ENCODE measurements at regions not wholly inside any gene's neighbourhood (a gene's known extent, or its start where the extent isn't known, plus 50 kb on each side); places are given as distances from the start of the nearest gene placed in this dataset.

- H3K4me3 ChIP-seq (ENCODE audit: low read depth, low read length), result no peak overlapping the region
- no peak for DNase-seq (ENCODE audit: extremely low spot score)
- H3K27ac ChIP-seq (ENCODE audit: low read depth), result no peak overlapping the region
- H3K4me1 ChIP-seq (ENCODE audit: insufficient read depth), result no peaks in the 10 kb centered on the region
- no peaks in the 10 kb centered on the region for H3K36me3 ChIP-seq (ENCODE audit: insufficient read depth)
- 87% methylated on average over 1 of the region's 1 CpG for WGBS
Measured at GRCh38 chr1:191943684-191944083, 214.6 kb upstream of the RGS18 start.

DNA sequence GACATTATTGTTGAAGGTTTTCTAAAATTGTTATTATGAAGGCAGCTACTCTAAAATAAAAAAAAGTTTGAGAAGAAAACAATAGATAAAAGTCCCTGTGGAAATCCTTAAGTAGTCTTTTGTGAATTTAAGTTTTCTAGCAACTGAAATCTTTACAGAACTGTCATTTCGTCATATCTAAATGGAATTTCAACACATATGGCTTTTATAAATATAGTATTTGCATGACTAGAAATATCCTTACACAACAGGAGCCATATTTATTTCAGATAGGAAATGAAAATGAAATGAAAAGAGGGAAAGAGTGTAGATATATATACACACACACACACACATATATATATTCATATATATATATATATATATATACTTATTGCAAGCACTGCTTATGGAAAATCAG is 204.7 kb upstream of the RGS18 start:
- no peak overlapping the region for H3K27ac ChIP-seq (ENCODE audit: low read depth)
- 69% methylated on average over 1 of the region's 1 CpG for WGBS
- no peaks in the 10 kb centered on the region for H3K4me1 ChIP-seq (ENCODE audit: insufficient read depth)
- no peak for DNase-seq (ENCODE audit: extremely low spot score)
- no peaks in the 10 kb centered on the region for H3K36me3 ChIP-seq (ENCODE audit: insufficient read depth)
- H3K4me3 ChIP-seq (ENCODE audit: low read depth, low read length), result no peak overlapping the region

DNA sequence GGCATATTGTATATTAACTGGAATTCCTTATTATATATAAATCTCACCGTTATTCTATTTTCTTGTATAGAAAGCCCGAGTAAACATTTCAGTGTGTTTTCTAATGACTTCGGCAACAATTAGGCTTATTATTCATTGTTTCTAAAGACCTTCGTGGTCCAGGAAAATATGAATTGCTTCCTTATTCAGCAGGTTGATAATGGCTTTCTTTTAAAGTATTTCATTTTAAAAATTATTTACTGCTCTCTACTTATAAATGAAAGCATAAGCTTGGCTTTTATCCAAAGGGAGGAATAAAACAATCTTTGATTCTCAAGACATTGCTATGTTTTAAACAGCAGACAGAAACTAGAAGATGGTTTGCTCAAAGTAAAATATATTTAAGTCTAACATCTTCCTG is 198.4 kb upstream of the RGS18 start:
- no peak overlapping the region for H3K27ac ChIP-seq (ENCODE audit: low read depth)
- 82% methylated on average over 4 of the region's 4 CpGs for WGBS
- no peak overlapping the region for H3K4me3 ChIP-seq (ENCODE audit: low read depth, low read length)
- H3K36me3 ChIP-seq (ENCODE audit: insufficient read depth), result no peaks in the 10 kb centered on the region
- no peaks in the 10 kb centered on the region for H3K4me1 ChIP-seq (ENCODE audit: insufficient read depth)
- DNase-seq (ENCODE audit: extremely low spot score), result no peak

DNA sequence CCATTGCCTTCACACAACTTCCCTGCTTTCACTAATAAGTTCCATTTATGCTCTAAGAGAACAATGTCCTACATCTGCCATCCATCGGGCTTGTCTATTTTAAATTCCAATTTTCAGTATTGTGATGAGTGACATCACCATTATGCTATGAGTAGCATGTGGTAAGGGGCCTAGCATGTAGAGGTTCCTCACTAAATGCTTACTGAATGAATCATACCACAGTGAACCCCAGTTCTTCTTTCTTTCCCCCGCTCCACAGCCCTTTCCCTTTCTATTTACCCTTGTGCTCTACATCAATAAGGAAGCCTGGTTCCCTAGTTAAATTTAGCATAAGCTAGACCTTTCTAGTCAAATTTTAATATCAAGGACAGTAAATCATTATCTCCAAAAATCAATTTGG is 195.0 kb upstream of the RGS18 start:
- no peaks in the 10 kb centered on the region for H3K36me3 ChIP-seq (ENCODE audit: insufficient read depth)
- DNase-seq (ENCODE audit: extremely low spot score), result no peak
- no peak overlapping the region for H3K27ac ChIP-seq (ENCODE audit: low read depth)
- no peaks in the 10 kb centered on the region for H3K4me1 ChIP-seq (ENCODE audit: insufficient read depth)
- 89% methylated on average over 2 of the region's 2 CpGs for WGBS
- H3K4me3 ChIP-seq (ENCODE audit: low read depth, low read length), result no peak overlapping the region

DNA sequence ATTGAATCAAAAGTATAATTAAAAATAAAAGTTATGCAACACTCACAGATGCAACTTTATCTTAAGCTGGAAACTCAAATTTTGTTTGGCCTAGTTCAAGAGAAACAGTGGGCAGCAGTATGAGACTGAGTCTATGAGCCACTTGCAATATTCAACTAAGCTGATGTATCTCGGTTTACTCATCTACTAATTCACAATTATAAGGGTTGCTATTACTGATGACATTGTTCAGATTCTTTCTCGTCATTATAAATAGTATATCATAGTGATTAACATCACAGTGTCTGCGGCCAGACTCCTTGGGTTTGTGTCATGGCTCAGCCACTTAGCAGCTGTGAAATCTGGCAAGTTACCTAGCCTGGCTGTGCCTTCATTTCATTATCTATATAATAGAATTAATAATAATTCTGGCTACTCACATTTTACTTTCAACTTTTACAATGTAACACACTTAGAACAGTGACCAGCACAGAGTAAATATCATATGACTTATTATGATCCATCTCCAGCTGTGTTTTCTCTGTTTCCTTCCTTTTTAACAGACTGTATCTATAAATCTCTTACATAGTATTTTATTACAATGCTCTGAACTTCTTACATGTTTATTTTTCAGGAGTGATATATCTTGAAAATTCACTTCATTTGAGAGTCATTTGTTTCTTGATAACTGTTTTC is 194.3 kb upstream of the RGS18 start:
- no peak for DNase-seq (ENCODE audit: extremely low spot score)
- Histone ChIP-seq H3K27ac (ENCODE audit: low read depth) (no peak overlapping the region), H3K36me3 (ENCODE audit: insufficient read depth) (no peaks in the 10 kb centered on the region), H3K4me1 (ENCODE audit: insufficient read depth) (no peaks in the 10 kb centered on the region), H3K4me3 (ENCODE audit: low read depth, low read length) (no peak overlapping the region)
- 42% methylated on average over 3 of the region's 3 CpGs for WGBS

- Histone ChIP-seq H3K4me3 (ENCODE audit: low read depth, low read length) (no peak overlapping the region), H3K36me3 (ENCODE audit: insufficient read depth) (no peaks in the 10 kb centered on the region), H3K4me1 (ENCODE audit: insufficient read depth) (no peaks in the 10 kb centered on the region), H3K27ac (ENCODE audit: low read depth) (no peak overlapping the region)
- no peak for DNase-seq (ENCODE audit: extremely low spot score)
- WGBS, result 91% methylated on average over 5 of the region's 5 CpGs
Measured at GRCh38 chr1:191969290-191969689, 189.0 kb upstream of the RGS18 start.

DNA sequence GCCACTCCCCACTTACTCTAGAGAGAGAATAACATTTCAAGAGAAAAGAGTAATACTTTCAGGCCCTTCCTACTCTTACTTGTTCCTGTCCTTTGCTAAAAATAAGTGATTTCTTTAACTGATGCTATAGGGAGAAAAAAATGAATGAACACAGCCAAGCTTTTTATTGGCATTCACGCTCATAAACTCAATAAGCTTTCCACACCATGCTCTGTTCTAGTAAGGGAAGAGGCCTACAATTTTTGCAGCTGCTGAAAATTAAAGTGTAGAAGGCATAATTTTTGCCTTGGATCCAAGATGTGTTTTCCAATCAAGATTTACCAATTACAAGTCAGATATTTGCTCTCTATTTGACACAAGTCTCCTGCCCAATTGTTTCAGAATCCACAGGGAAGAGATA is 188.1 kb upstream of the RGS18 start:
- no peaks in the 10 kb centered on the region for H3K36me3 ChIP-seq (ENCODE audit: insufficient read depth)
- no peak overlapping the region for H3K27ac ChIP-seq (ENCODE audit: low read depth)
- no peaks in the 10 kb centered on the region for H3K4me1 ChIP-seq (ENCODE audit: insufficient read depth)
- DNase-seq (ENCODE audit: extremely low spot score), result no peak
- H3K4me3 ChIP-seq (ENCODE audit: low read depth, low read length), result no peak overlapping the region
- WGBS, result 83% methylated on average over 1 of the region's 1 CpG

DNA sequence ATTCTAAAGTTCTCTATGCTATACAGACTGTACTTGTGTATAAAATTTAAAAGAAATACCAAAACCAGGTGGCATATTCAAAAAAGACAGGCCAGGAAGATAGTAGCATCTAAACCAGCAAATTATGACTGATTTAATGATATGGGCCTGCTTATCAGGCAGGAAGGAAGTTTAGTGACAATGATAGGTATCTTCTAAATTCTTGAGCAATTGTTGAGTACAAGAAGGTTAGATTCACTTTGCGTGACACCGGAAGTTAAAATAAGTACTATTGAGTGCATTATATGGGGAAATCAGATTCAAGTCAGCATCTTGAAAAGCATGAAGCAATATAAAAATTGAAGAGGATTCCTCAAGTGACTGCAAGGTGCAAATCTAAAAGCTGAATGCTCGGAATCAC is 186.8 kb upstream of the RGS18 start:
- Histone ChIP-seq H3K4me1 (ENCODE audit: insufficient read depth) (no peaks in the 10 kb centered on the region), H3K4me3 (ENCODE audit: low read depth, low read length) (no peak overlapping the region), H3K36me3 (ENCODE audit: insufficient read depth) (no peaks in the 10 kb centered on the region), H3K27ac (ENCODE audit: low read depth) (no peak overlapping the region)
- 87% methylated on average over 3 of the region's 3 CpGs for WGBS
- DNase-seq (ENCODE audit: extremely low spot score), result no peak

GRCh38 chr1:191974004-191974403 is 184.3 kb upstream of the RGS18 start:
- no peaks in the 10 kb centered on the region for H3K4me1 ChIP-seq (ENCODE audit: insufficient read depth)
- 90% methylated on average over 2 of the region's 2 CpGs for WGBS
- H3K4me3 ChIP-seq (ENCODE audit: low read depth, low read length), result no peak overlapping the region
- DNase-seq (ENCODE audit: extremely low spot score), result no peak
- H3K27ac ChIP-seq (ENCODE audit: low read depth), result no peak overlapping the region
- no peaks in the 10 kb centered on the region for H3K36me3 ChIP-seq (ENCODE audit: insufficient read depth)

- Histone ChIP-seq H3K27ac (ENCODE audit: low read depth) (no peak overlapping the region), H3K36me3 (ENCODE audit: insufficient read depth) (no peaks in the 10 kb centered on the region), H3K4me3 (ENCODE audit: low read depth, low read length) (no peak overlapping the region), H3K4me1 (ENCODE audit: insufficient read depth) (no peaks in the 10 kb centered on the region)
- WGBS, result 92% methylated on average over 1 of the region's 1 CpG
- DNase-seq (ENCODE audit: extremely low spot score), result no peak
Measured at GRCh38 chr1:191977874-191978506, 180.3 kb upstream of the RGS18 start.

DNA sequence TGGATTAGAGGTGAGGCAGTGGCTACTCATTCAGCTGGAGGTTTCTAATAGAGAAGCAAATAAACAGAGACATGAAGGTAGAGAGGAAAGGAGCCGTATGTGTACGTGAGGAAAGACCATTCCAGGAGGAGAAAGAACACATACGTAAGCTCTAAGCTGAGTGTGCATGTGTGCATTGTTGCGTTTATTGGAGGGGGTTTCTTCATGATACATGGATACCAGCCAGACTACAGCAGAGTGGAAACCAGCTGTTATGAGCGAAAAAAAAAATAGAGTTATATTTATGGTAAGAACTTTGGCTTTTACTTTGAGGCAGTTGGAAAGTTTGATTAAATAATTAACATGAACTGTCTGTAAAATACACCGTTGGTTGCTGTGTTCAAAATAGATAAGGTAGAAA is 173.4 kb upstream of the RGS18 start:
- 34% methylated on average over 6 of the region's 6 CpGs for WGBS
- no peak overlapping the region for H3K4me3 ChIP-seq (ENCODE audit: low read depth, low read length)
- H3K36me3 ChIP-seq (ENCODE audit: insufficient read depth), result no peaks in the 10 kb centered on the region
- no peak for DNase-seq (ENCODE audit: extremely low spot score)
- H3K4me1 ChIP-seq (ENCODE audit: insufficient read depth), result no peaks in the 10 kb centered on the region
- no peak overlapping the region for H3K27ac ChIP-seq (ENCODE audit: low read depth)

DNA sequence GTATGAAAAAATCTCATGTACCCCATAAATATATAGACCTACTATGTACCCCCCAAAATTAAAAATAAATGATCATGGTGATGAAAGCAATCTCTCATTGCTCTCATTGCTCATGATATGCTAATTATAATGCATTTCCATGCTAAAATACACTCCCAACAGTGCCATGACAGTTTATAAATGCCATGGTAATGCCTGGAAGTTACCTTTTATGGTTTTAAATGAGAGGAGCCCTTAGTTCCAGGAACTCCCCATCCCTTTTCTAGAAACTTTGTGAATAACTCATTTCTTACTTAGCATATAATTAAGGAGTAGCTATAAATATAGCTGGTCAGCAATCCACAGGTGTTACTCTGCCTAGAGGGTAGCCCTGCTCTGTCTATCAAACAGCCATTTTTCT is 166.1 kb upstream of the RGS18 start:
- no peak for DNase-seq (ENCODE audit: extremely low spot score)
- Histone ChIP-seq H3K4me3 (ENCODE audit: low read depth, low read length) (no peak overlapping the region), H3K36me3 (ENCODE audit: insufficient read depth) (no peaks in the 10 kb centered on the region), H3K4me1 (ENCODE audit: insufficient read depth) (no peaks in the 10 kb centered on the region), H3K27ac (ENCODE audit: low read depth) (no peak overlapping the region)

DNA sequence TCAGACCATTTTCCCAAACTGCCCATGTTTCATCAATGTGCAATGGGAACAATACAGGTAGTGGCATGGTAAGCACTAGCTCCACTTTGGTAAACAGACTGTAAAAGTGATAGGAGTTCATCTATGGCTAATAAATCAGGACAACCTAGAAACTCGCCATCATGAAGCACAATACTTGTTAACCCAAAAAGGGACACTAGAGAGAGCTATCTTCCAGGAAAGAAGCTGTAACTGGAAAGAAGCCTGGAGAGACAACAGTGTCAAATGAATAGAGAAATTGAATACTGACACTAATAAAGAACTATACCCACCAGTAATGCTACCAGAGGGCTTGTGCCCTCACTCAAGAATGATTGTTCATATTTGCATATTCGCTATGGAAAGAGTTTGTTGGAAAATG is 164.7 kb upstream of the RGS18 start:
- 63% methylated on average over 2 of the region's 2 CpGs for WGBS
- H3K36me3 ChIP-seq (ENCODE audit: insufficient read depth), result no peaks in the 10 kb centered on the region
- H3K4me3 ChIP-seq (ENCODE audit: low read depth, low read length), result no peak overlapping the region
- no peak overlapping the region for H3K27ac ChIP-seq (ENCODE audit: low read depth)
- DNase-seq (ENCODE audit: extremely low spot score), result no peak
- no peaks in the 10 kb centered on the region for H3K4me1 ChIP-seq (ENCODE audit: insufficient read depth)

DNA sequence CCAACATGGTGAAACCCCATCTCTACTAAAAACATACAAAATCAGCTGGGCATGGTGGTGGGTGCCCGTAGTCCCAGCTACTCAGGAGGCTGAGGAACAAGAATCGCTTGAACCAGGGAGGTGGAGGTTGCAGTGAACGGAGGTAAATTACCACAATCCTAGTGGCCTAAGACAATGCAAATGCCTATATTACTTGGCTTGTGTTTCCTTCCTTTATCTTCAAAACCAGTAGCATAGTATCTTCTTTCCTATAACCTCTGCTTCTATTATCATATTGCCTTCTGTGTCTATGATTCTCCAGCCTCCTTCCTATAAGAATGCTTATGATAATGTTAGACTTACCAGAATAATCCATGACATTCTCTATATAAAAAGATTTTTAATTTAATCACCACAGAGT is 156.2 kb upstream of the RGS18 start:
- 93% methylated on average over 3 of the region's 3 CpGs for WGBS
- Histone ChIP-seq H3K36me3 (ENCODE audit: insufficient read depth) (no peaks in the 10 kb centered on the region), H3K4me3 (ENCODE audit: low read depth, low read length) (no peak overlapping the region), H3K4me1 (ENCODE audit: insufficient read depth) (no peaks in the 10 kb centered on the region), H3K27ac (ENCODE audit: low read depth) (no peak overlapping the region)
- DNase-seq (ENCODE audit: extremely low spot score), result no peak

All from urinary bladder (tissue), 3 donors.